ENCODE measurements at regions not wholly inside any gene's neighbourhood (a gene's known extent, or its start where the extent isn't known, plus 50 kb on each side); places are given as distances from the start of the nearest gene placed in this dataset.

DNA sequence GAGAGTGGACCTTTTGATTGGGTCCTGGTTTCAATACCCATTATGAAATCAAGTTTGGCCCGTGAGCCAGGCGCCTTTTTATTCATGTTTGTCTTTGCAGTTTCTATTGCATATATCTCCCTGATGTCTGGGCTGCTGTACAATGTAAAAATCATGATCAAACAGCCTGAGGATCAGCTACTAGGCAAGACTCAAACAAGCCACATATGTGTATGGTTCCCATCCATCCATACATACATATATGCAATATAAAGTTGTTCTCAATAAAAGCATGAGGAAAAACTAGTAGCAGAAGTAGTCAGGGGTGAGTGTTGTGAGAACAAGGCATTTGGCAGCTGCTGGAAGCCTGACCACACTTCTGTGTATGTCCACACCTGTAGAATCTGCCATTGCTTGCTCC, 562.4 kb upstream of the USP24 start:
- no peak for TF ChIP-seq POLR2A (IDR thresholded peaks at IDR 0.05; ENCODE audit: low read length)
- no peak for TF ChIP-seq GATA1 (IDR thresholded peaks at IDR 0.05; ENCODE audit: low read depth, low read length)

All from erythroblast (primary cell).